ENCODE measurements at regions not wholly inside any gene's neighbourhood (a gene's known extent, or its start where the extent isn't known, plus 50 kb on each side); places are given as distances from the start of the nearest gene placed in this dataset.
A peak's percentile ranks its signal among the peaks of the same experiment; 100 is the strongest.
"Not testable (repeated sequence)": the region's sequence is repeated elsewhere in the genome, so short reads cannot be mapped to it uniquely, and the experiment has no call there.

GRCh38 chr6:854406-855118 is 161.6 kb upstream of the EXOC2 start:
- Histone ChIP-seq H3K4me3 (no peak overlapping the region), H3K27ac (no peak overlapping the region)

- H3K4me3 ChIP-seq, H3K27ac ChIP-seq: not testable (repeated sequence)
Observed at GRCh38 chr6:852216-852615, 159.3 kb upstream of the EXOC2 start.

GRCh38 chr6:849075-849506 is 156.2 kb upstream of the EXOC2 start:
- no peak overlapping the region for H3K27ac ChIP-seq
- H3K4me3 ChIP-seq = no peak overlapping the region

- Histone ChIP-seq H3K4me3 (no peak overlapping the region), H3K27ac (no peak overlapping the region)
Observed at GRCh38 chr6:845566-845965, 152.6 kb upstream of the EXOC2 start.

- Histone ChIP-seq H3K27ac (no peak overlapping the region), H3K4me3 (no peak overlapping the region)
Observed at GRCh38 chr6:845101-845500, 152.2 kb upstream of the EXOC2 start.

GRCh38 chr6:842141-842540 is 149.2 kb upstream of the EXOC2 start:
- no peak overlapping the region for H3K27ac ChIP-seq
- no peak overlapping the region for H3K4me3 ChIP-seq

GRCh38 chr6:841569-841968 is 148.6 kb upstream of the EXOC2 start:
- no peak overlapping the region for H3K27ac ChIP-seq
- H3K4me3 ChIP-seq = no peak overlapping the region

- H3K27ac ChIP-seq = no peak overlapping the region
- H3K4me3 ChIP-seq = no peak overlapping the region
Observed at GRCh38 chr6:839201-839600, 146.3 kb upstream of the EXOC2 start.

- H3K27ac ChIP-seq = no peak overlapping the region
- H3K4me3 ChIP-seq = no peak overlapping the region
Observed at GRCh38 chr6:837380-837779, 144.4 kb upstream of the EXOC2 start.

GRCh38 chr6:836276-836853 is 143.4 kb upstream of the EXOC2 start:
- no peak overlapping the region for H3K4me3 ChIP-seq
- peak overlapping the region in 1 of 21 experiments; percentile 66 for H3K27ac ChIP-seq

- Histone ChIP-seq H3K4me3 (no peak overlapping the region), H3K27ac (peak overlapping the region in 3 of 21 experiments; percentile 18 to 66 (median 20))
Observed at GRCh38 chr6:835476-836160, 142.7 kb upstream of the EXOC2 start.

- no peak overlapping the region for H3K4me3 ChIP-seq
- H3K27ac ChIP-seq = peak overlapping the region in 1 of 21 experiments; percentile 66
Observed at GRCh38 chr6:834866-835265, 141.9 kb upstream of the EXOC2 start.

GRCh38 chr6:834190-834589 is 141.3 kb upstream of the EXOC2 start:
- Histone ChIP-seq H3K4me3 (no peak overlapping the region), H3K27ac (no peak overlapping the region)

- H3K4me3 ChIP-seq, H3K27ac ChIP-seq: not testable (repeated sequence)
Observed at GRCh38 chr6:832804-833203, 139.9 kb upstream of the EXOC2 start.

GRCh38 chr6:830667-831327 is 137.9 kb upstream of the EXOC2 start:
- Histone ChIP-seq H3K27ac (no peak overlapping the region), H3K4me3 (no peak overlapping the region)

GRCh38 chr6:829656-830055 is 136.7 kb upstream of the EXOC2 start:
- Histone ChIP-seq H3K4me3 (no peak overlapping the region), H3K27ac (no peak overlapping the region)

- no peak overlapping the region for H3K27ac ChIP-seq
- H3K4me3 ChIP-seq = no peak overlapping the region
Observed at GRCh38 chr6:827431-827830, 134.5 kb upstream of the EXOC2 start.

- no peak overlapping the region for H3K27ac ChIP-seq
- H3K4me3 ChIP-seq = no peak overlapping the region
Observed at GRCh38 chr6:819122-819521, 126.2 kb upstream of the EXOC2 start.

GRCh38 chr6:818196-818595 is 125.3 kb upstream of the EXOC2 start:
- no peak overlapping the region for H3K4me3 ChIP-seq
- no peak overlapping the region for H3K27ac ChIP-seq

GRCh38 chr6:816510-817084 is 123.7 kb upstream of the EXOC2 start:
- no peak overlapping the region for H3K27ac ChIP-seq
- H3K4me3 ChIP-seq = no peak overlapping the region

Measured in skin epidermis (tissue), 12 donors.